ENCODE measurements at regions not wholly inside any gene's neighbourhood (a gene's known extent, or its start where the extent isn't known, plus 50 kb on each side); places are given as distances from the start of the nearest gene placed in this dataset.

GRCh38 chr2:6308986-6309385, 556.7 kb downstream of the CMPK2 start:
- DNase-seq (ENCODE audit: low spot score): no peak
- no peak overlapping the region for H3K27ac Mint-ChIP-seq (ENCODE audit: unreplicated experiment)
- no peak overlapping the region for H3K4me3 Mint-ChIP-seq (ENCODE audit: unreplicated experiment)
- peaks cover 4% of the 10 kb centered on the region for H3K9me3 Mint-ChIP-seq (ENCODE audit: low read depth)
- H3K27me3 Mint-ChIP-seq (ENCODE audit: low read depth): no peaks in the 10 kb centered on the region
- no peak for TF ChIP-seq CTCF (IDR thresholded peaks at IDR 0.05)
- no peaks in the 10 kb centered on the region for H3K36me3 Mint-ChIP-seq (ENCODE audit: low read depth)
- no peaks in the 10 kb centered on the region for H3K4me1 Mint-ChIP-seq (ENCODE audit: low read depth)

GRCh38 chr2:6309415-6310255, 556.1 kb downstream of the CMPK2 start:
- no peak overlapping the region for H3K4me3 Mint-ChIP-seq (ENCODE audit: unreplicated experiment)
- no peaks in the 10 kb centered on the region for H3K27me3 Mint-ChIP-seq (ENCODE audit: low read depth)
- H3K4me1 Mint-ChIP-seq (ENCODE audit: low read depth): no peaks in the 10 kb centered on the region
- no peaks in the 10 kb centered on the region for H3K36me3 Mint-ChIP-seq (ENCODE audit: low read depth)
- no peak for TF ChIP-seq CTCF (IDR thresholded peaks at IDR 0.05)
- no peak overlapping the region for H3K27ac Mint-ChIP-seq (ENCODE audit: unreplicated experiment)
- H3K9me3 Mint-ChIP-seq (ENCODE audit: low read depth): peaks cover 8% of the 10 kb centered on the region
- no peak for DNase-seq (ENCODE audit: low spot score)

GRCh38 chr2:6310256-6311215, 555.2 kb downstream of the CMPK2 start:
- Mint-ChIP-seq H3K27me3 (ENCODE audit: low read depth) (no peaks in the 10 kb centered on the region), H3K4me3 (ENCODE audit: unreplicated experiment) (no peak overlapping the region), H3K27ac (ENCODE audit: unreplicated experiment) (no peak overlapping the region), H3K36me3 (ENCODE audit: low read depth) (no peaks in the 10 kb centered on the region), H3K4me1 (ENCODE audit: low read depth) (no peaks in the 10 kb centered on the region), H3K9me3 (ENCODE audit: low read depth) (peaks cover 8% of the 10 kb centered on the region)
- TF ChIP-seq CTCF (IDR thresholded peaks at IDR 0.05): no peak
- no peak for DNase-seq (ENCODE audit: low spot score)

- no peaks in the 10 kb centered on the region for H3K36me3 Mint-ChIP-seq (ENCODE audit: low read depth)
- DNase-seq (ENCODE audit: low spot score): no peak
- no peak overlapping the region for H3K4me3 Mint-ChIP-seq (ENCODE audit: unreplicated experiment)
- no peaks in the 10 kb centered on the region for H3K4me1 Mint-ChIP-seq (ENCODE audit: low read depth)
- no peak overlapping the region for H3K27ac Mint-ChIP-seq (ENCODE audit: unreplicated experiment)
- TF ChIP-seq CTCF (IDR thresholded peaks at IDR 0.05): no peak
- H3K9me3 Mint-ChIP-seq (ENCODE audit: low read depth): peaks cover 8% of the 10 kb centered on the region
- H3K27me3 Mint-ChIP-seq (ENCODE audit: low read depth): no peaks in the 10 kb centered on the region
These were observed 553.3 kb downstream of the CMPK2 start for GRCh38 chr2:6312367-6312766.

GRCh38 chr2:6314218-6314960, 551.3 kb downstream of the CMPK2 start:
- Mint-ChIP-seq H3K4me3 (ENCODE audit: unreplicated experiment) (no peak overlapping the region), H3K36me3 (ENCODE audit: low read depth) (no peaks in the 10 kb centered on the region), H3K4me1 (ENCODE audit: low read depth) (no peaks in the 10 kb centered on the region), H3K27me3 (ENCODE audit: low read depth) (no peaks in the 10 kb centered on the region), H3K27ac (ENCODE audit: unreplicated experiment) (no peak overlapping the region), H3K9me3 (ENCODE audit: low read depth) (peaks cover 8% of the 10 kb centered on the region)
- no peak for TF ChIP-seq CTCF (IDR thresholded peaks at IDR 0.05)
- DNase-seq (ENCODE audit: low spot score): no peak

Data from chondrocyte (in vitro differentiated cells).